Activated CD4-positive, alpha-beta memory T cell treated with anti-CD3 and anti-CD28 coated beads, Interleukin-2, amount 10 ng/mL, durations not matched to agents 7 days and 5 days (primary cell): ENCODE measurements at regions not wholly inside any gene's neighbourhood (a gene's known extent, or its start where the extent isn't known, plus 50 kb on each side); places are given as distances from the start of the nearest gene placed in this dataset.

ENCODE experiments used
- CTCF ChIA-PET: fragments of 350-600 bp; sonication (Branson Sonifier 250); formaldehyde crosslinking; loops from one replicate; lab custom pipeline; 2021; ENCODE audit warnings: antibody characterized with exemption, inconsistent platforms; lab: Charles Lee
- POLR2A ChIA-PET: fragments of 350-600 bp; sonication (Branson Sonifier 250); formaldehyde crosslinking; loops from one replicate; lab custom pipeline; 2021; ENCODE audit warnings: antibody characterized with exemption; lab: Charles Lee
- DNase-seq: peaks from one replicate; pipeline ENCODE4 v3.0.0-alpha.2; 2020
- H3K27ac Mint-ChIP-seq: one replicate; pipeline ENCODE4 v1.8.0; 2021; ENCODE audit warnings: mild to moderate bottlenecking, mixed read lengths
- H3K27me3 Mint-ChIP-seq: one replicate; pipeline ENCODE4 v1.8.0; 2021; ENCODE audit warnings: mixed read lengths
- H3K36me3 Mint-ChIP-seq: one replicate; pipeline ENCODE4 v1.8.0; 2021; ENCODE audit warnings: low read depth, mixed read lengths
- H3K4me1 Mint-ChIP-seq: one replicate; pipeline ENCODE4 v1.8.0; 2021; ENCODE audit warnings: mixed read lengths
- H3K4me3 Mint-ChIP-seq: one replicate; pipeline ENCODE4 v1.8.0; 2021; ENCODE audit warnings: mild to moderate bottlenecking, mixed read lengths
- H3K9me3 Mint-ChIP-seq: one replicate; pipeline ENCODE4 v1.8.0; 2021; ENCODE audit warnings: mixed read lengths

GRCh38 chr13:39224671-39225240, 186.5 kb downstream of the NHLRC3 start:
- Mint-ChIP-seq H3K27ac (no peak overlapping the region), H3K4me1 (no peaks in the 10 kb centered on the region), H3K27me3 (peaks cover 1% of the 10 kb centered on the region), H3K4me3 (no peak overlapping the region), H3K36me3 (no peaks in the 10 kb centered on the region), H3K9me3 (no peaks in the 10 kb centered on the region)
- ChIA-PET POLR2A (no interaction called here), CTCF (no interaction called here)
- no peak for DNase-seq

- no peak for DNase-seq
- Mint-ChIP-seq H3K27me3 (peaks cover 4% of the 10 kb centered on the region), H3K4me1 (no peaks in the 10 kb centered on the region), H3K4me3 (no peak overlapping the region), H3K9me3 (no peaks in the 10 kb centered on the region), H3K36me3 (no peaks in the 10 kb centered on the region), H3K27ac (no peak overlapping the region)
- CTCF ChIA-PET: no interaction called here
- POLR2A ChIA-PET: no interaction called here
Measured at GRCh38 chr13:39225860-39226259, 187.6 kb downstream of the NHLRC3 start.

GRCh38 chr13:39226359-39226758, 188.1 kb downstream of the NHLRC3 start:
- Mint-ChIP-seq H3K4me3 (no peak overlapping the region), H3K27ac (no peak overlapping the region), H3K9me3 (no peaks in the 10 kb centered on the region), H3K27me3 (peaks cover 4% of the 10 kb centered on the region), H3K4me1 (no peaks in the 10 kb centered on the region), H3K36me3 (no peaks in the 10 kb centered on the region)
- ChIA-PET POLR2A (no interaction called here), CTCF (no interaction called here)
- no peak for DNase-seq

- Mint-ChIP-seq H3K4me1 (no peaks in the 10 kb centered on the region), H3K27ac (no peak overlapping the region), H3K4me3 (no peak overlapping the region), H3K9me3 (no peaks in the 10 kb centered on the region), H3K36me3 (no peaks in the 10 kb centered on the region), H3K27me3 (peaks cover 22% of the 10 kb centered on the region)
- CTCF ChIA-PET: no interaction called here
- no peak for DNase-seq
- POLR2A ChIA-PET: no interaction called here
Measured at GRCh38 chr13:39232401-39232980, 194.2 kb downstream of the NHLRC3 start.

GRCh38 chr13:39232999-39233398, 194.7 kb downstream of the NHLRC3 start:
- CTCF ChIA-PET: no interaction called here
- no peak for DNase-seq
- H3K36me3 Mint-ChIP-seq: no peaks in the 10 kb centered on the region
- peaks cover 27% of the 10 kb centered on the region for H3K27me3 Mint-ChIP-seq
- H3K9me3 Mint-ChIP-seq: no peaks in the 10 kb centered on the region
- H3K4me3 Mint-ChIP-seq: no peak overlapping the region
- no peak overlapping the region for H3K27ac Mint-ChIP-seq
- H3K4me1 Mint-ChIP-seq: no peaks in the 10 kb centered on the region
- POLR2A ChIA-PET: no interaction called here

- DNase-seq: no peak
- H3K36me3 Mint-ChIP-seq: no peaks in the 10 kb centered on the region
- no peak overlapping the region for H3K27ac Mint-ChIP-seq
- ChIA-PET CTCF (no interaction called here), POLR2A (no interaction called here)
- no peak overlapping the region for H3K4me3 Mint-ChIP-seq
- peaks cover 31% of the 10 kb centered on the region for H3K27me3 Mint-ChIP-seq
- H3K4me1 Mint-ChIP-seq: no peaks in the 10 kb centered on the region
- H3K9me3 Mint-ChIP-seq: no peaks in the 10 kb centered on the region
Measured at GRCh38 chr13:39233519-39233918, 195.3 kb downstream of the NHLRC3 start.

- ChIA-PET POLR2A (no interaction called here), CTCF (interaction anchor here (0.8 kb wide), 1 partner anchor 189 kb away, joined by 3 read pairs; no protein-coding TSS in a partner anchor)
- no peak for DNase-seq
- no peak overlapping the region for H3K27ac Mint-ChIP-seq
- H3K27me3 Mint-ChIP-seq: peaks cover 9% of the 10 kb centered on the region
- H3K4me1 Mint-ChIP-seq: peaks cover 9% of the 10 kb centered on the region
- H3K9me3 Mint-ChIP-seq: no peaks in the 10 kb centered on the region
- no peaks in the 10 kb centered on the region for H3K36me3 Mint-ChIP-seq
- H3K4me3 Mint-ChIP-seq: no peak overlapping the region
Measured at GRCh38 chr13:39244561-39245230, 206.4 kb downstream of the NHLRC3 start.

GRCh38 chr13:39245688-39246087, 207.4 kb downstream of the NHLRC3 start:
- DNase-seq: no peak
- Mint-ChIP-seq H3K4me1 (peaks cover 9% of the 10 kb centered on the region), H3K27ac (no peak overlapping the region), H3K27me3 (peaks cover 10% of the 10 kb centered on the region), H3K4me3 (no peak overlapping the region), H3K9me3 (no peaks in the 10 kb centered on the region), H3K36me3 (no peaks in the 10 kb centered on the region)
- ChIA-PET POLR2A (no interaction called here), CTCF (interaction anchor here (0.5 kb wide), 1 partner anchor 112 kb away, joined by 3 read pairs; no protein-coding TSS in a partner anchor)

GRCh38 chr13:39249982-39250381, 211.7 kb downstream of the NHLRC3 start:
- Mint-ChIP-seq H3K4me3 (no peak overlapping the region), H3K4me1 (no peaks in the 10 kb centered on the region), H3K27ac (no peak overlapping the region), H3K27me3 (peaks cover 3% of the 10 kb centered on the region), H3K9me3 (no peaks in the 10 kb centered on the region), H3K36me3 (no peaks in the 10 kb centered on the region)
- CTCF ChIA-PET: interaction anchor here (0.6 kb wide), 1 partner anchor 546 kb away, joined by 4 read pairs; no protein-coding TSS in a partner anchor
- POLR2A ChIA-PET: no interaction called here
- no peak for DNase-seq

GRCh38 chr13:39250440-39250839, 212.2 kb downstream of the NHLRC3 start:
- CTCF ChIA-PET: interaction anchor here (0.6 kb wide), 1 partner anchor 545 kb away, joined by 4 read pairs; no protein-coding TSS in a partner anchor
- DNase-seq: no peak
- Mint-ChIP-seq H3K9me3 (no peaks in the 10 kb centered on the region), H3K27me3 (peaks cover 3% of the 10 kb centered on the region), H3K27ac (no peak overlapping the region), H3K4me3 (no peak overlapping the region), H3K36me3 (no peaks in the 10 kb centered on the region), H3K4me1 (no peaks in the 10 kb centered on the region)
- POLR2A ChIA-PET: no interaction called here

- no peak for DNase-seq
- ChIA-PET POLR2A (no interaction called here), CTCF (no interaction called here)
- H3K36me3 Mint-ChIP-seq: no peaks in the 10 kb centered on the region
- H3K9me3 Mint-ChIP-seq: no peaks in the 10 kb centered on the region
- H3K4me1 Mint-ChIP-seq: peaks cover 3% of the 10 kb centered on the region
- no peak overlapping the region for H3K27ac Mint-ChIP-seq
- H3K27me3 Mint-ChIP-seq: peaks cover 2% of the 10 kb centered on the region
- H3K4me3 Mint-ChIP-seq: no peak overlapping the region
Measured at GRCh38 chr13:39251340-39251739, 213.1 kb downstream of the NHLRC3 start.

- Mint-ChIP-seq H3K4me1 (peaks cover 5% of the 10 kb centered on the region), H3K9me3 (no peaks in the 10 kb centered on the region), H3K27ac (no peak overlapping the region), H3K36me3 (no peaks in the 10 kb centered on the region), H3K4me3 (no peak overlapping the region), H3K27me3 (peaks cover 2% of the 10 kb centered on the region)
- DNase-seq: no peak
- POLR2A ChIA-PET: no interaction called here
- CTCF ChIA-PET: no interaction called here
Measured at GRCh38 chr13:39253774-39254173, 215.5 kb downstream of the NHLRC3 start.

- no peak for DNase-seq
- POLR2A ChIA-PET: no interaction called here
- Mint-ChIP-seq H3K27ac (no peak overlapping the region), H3K4me1 (peaks cover 7% of the 10 kb centered on the region), H3K36me3 (no peaks in the 10 kb centered on the region), H3K9me3 (no peaks in the 10 kb centered on the region), H3K4me3 (no peak overlapping the region), H3K27me3 (peaks cover 3% of the 10 kb centered on the region)
- CTCF ChIA-PET: no interaction called here
Measured at GRCh38 chr13:39254601-39255000, 216.3 kb downstream of the NHLRC3 start.
